SK-N-SH (cell line): ENCODE measurements at regions not wholly inside any gene's neighbourhood (a gene's known extent, or its start where the extent isn't known, plus 50 kb on each side); places are given as distances from the start of the nearest gene placed in this dataset.

ENCODE experiments used
- CTCF ChIA-PET: fragments of 300-600, 350-600 bp; formaldehyde crosslinking; extraction: SDS; loops from one replicate; lab custom pipeline; 2021; lab: Yijun Ruan, JAX
- POLR2A ChIA-PET: fragments of 350-600 bp; sonication (Branson Sonifier 250); formaldehyde crosslinking; extraction: SDS; loops from one replicate; lab custom pipeline; 2020; ENCODE audit warnings: antibody characterized with exemption, inconsistent platforms; lab: Yijun Ruan, JAX
- DNase-seq: peaks from one replicate; pipeline ENCODE4 v3.0.0; 2012
- H2AFZ ChIP-seq: fragments of 200-600 bp; sonication (generic); 2 replicates; pipeline ENCODE4 v1.8.1; 2016; ENCODE audit warnings: antibody characterized with exemption, mild to moderate bottlenecking, low read depth
- H3F3A ChIP-seq: fragments of 200-600 bp; sonication (generic); replicated peaks from 2 replicates; pipeline ENCODE3; 2016; ENCODE audit warnings: antibody characterized with exemption, mild to moderate bottlenecking; ENCODE audit not compliant: insufficient read depth
- H3K27ac ChIP-seq, 2 experiments: fragments of 200-500 bp in 1 of 2; fragments of 200-600 bp in 1 of 2; sonication (Bioruptor generic) in 1 of 2; sonication (generic), shearing (Covaris generic) in 1 of 2; 2 replicates each; pipeline versions ENCODE4 v1.5.1 to v1.6.1; 2014 to 2016; ENCODE audit warnings: low read depth in 2 of 2, inconsistent platforms in 1 of 2, low read length in 1 of 2, mild to moderate bottlenecking in 1 of 2, mixed read lengths in 1 of 2
- H3K27me3 ChIP-seq: fragments of 200-600 bp; sonication (generic), shearing (Covaris generic); 2 replicates; pipeline ENCODE4 v1.6.1; 2016; ENCODE audit warnings: mixed run types; ENCODE audit not compliant: insufficient read depth
- H3K36me3 ChIP-seq, 2 experiments: fragments of 200-500 bp in 1 of 2; fragments of 200-600 bp in 1 of 2; sonication (Bioruptor generic) in 1 of 2; sonication (generic) in 1 of 2; replicated peaks in 1 of 2; 2 replicates each; pipeline versions ENCODE3 to v1.5.1; 2014 to 2016; ENCODE audit warnings: low read length in 1 of 2, mild to moderate bottlenecking in 1 of 2; ENCODE audit not compliant: insufficient read depth in 2 of 2, control insufficient read depth in 1 of 2
- H3K4me1 ChIP-seq, 2 experiments: fragments of 200-500 bp in 1 of 2; fragments of 200-600 bp in 1 of 2; sonication (Bioruptor generic) in 1 of 2; sonication (generic), shearing (Covaris generic) in 1 of 2; 2 replicates each; pipeline versions ENCODE4 v1.5.1 to v1.6.1; 2014 to 2016; ENCODE audit warnings: low read depth in 1 of 2, low read length in 1 of 2, mixed run types in 1 of 2; ENCODE audit not compliant: insufficient read depth in 2 of 2, control insufficient read depth in 1 of 2
- H3K4me2 ChIP-seq: fragments of 200-600 bp; sonication (generic), shearing (Covaris generic); 2 replicates; pipeline ENCODE4 v1.6.1; 2017; ENCODE audit warnings: mixed run types
- H3K4me3 ChIP-seq, 2 experiments: fragments of 200-500 bp in 1 of 2; fragments of 200-600 bp in 1 of 2; sonication (Bioruptor generic) in 1 of 2; sonication (generic), shearing (Covaris generic) in 1 of 2; 2 replicates each; pipeline versions ENCODE4 v1.5.1 to v1.8.1; 2014 to 2016; ENCODE audit warnings: low read depth in 2 of 2, inconsistent platforms in 1 of 2, low read length in 1 of 2, mild to moderate bottlenecking in 1 of 2, mixed read lengths in 1 of 2, moderate library complexity in 1 of 2
- H3K79me2 ChIP-seq: fragments of 200-600 bp; sonication (generic); 2 replicates; pipeline ENCODE4 v1.8.1; 2017; ENCODE audit warnings: mild to moderate bottlenecking; ENCODE audit not compliant: insufficient read depth
- H3K9ac ChIP-seq: fragments of 200-600 bp; sonication (generic); 2 replicates; pipeline ENCODE4 v1.6.1; 2017; ENCODE audit warnings: mixed run types
- H3K9me2 ChIP-seq: fragments of 200-600 bp; sonication (generic); 2 replicates; pipeline ENCODE4 v1.6.1; 2017; ENCODE audit warnings: mixed run types
- H3K9me3 ChIP-seq: fragments of 200-600 bp; sonication (generic); 2 replicates; pipeline ENCODE4 v1.6.1; 2017; ENCODE audit warnings: mixed run types, mild to moderate bottlenecking, moderate library complexity
- H4K20me1 ChIP-seq: fragments of 200-600 bp; sonication (generic); 2 replicates; pipeline ENCODE4 v1.6.1; 2017; ENCODE audit warnings: mild to moderate bottlenecking, mixed run types; ENCODE audit not compliant: insufficient read depth
- CHD2 ChIP-seq: fragments of 150-350 bp; IDR thresholded peaks from 2 replicates; pipeline ENCODE4 v1.6.1; 2018; ENCODE audit warnings: low read length; ENCODE audit not compliant: partially characterized antibody
- CTCF ChIP-seq: fragments of 200-600 bp; sonication (generic); IDR thresholded peaks from 2 replicates; pipeline ENCODE4 v1.6.1; 2017; ENCODE audit warnings: antibody characterized with exemption, mild to moderate bottlenecking, moderate library complexity
- EP300 ChIP-seq, 2 experiments: IDR thresholded peaks; 2 replicates each; pipeline versions ENCODE4 v1.4.0 to v1.6.1; 2012; ENCODE audit warnings: borderline replicate concordance in 1 of 2, low read depth in 1 of 2, low read length in 1 of 2
- EZH2phosphoT487 ChIP-seq: fragments of 200-600 bp; sonication (generic); IDR thresholded peaks from 2 replicates; pipeline ENCODE4 v1.6.1; 2017; ENCODE audit warnings: low read depth, mixed run types, mild to moderate bottlenecking, antibody characterized with exemption, moderate library complexity, borderline replicate concordance
- FOSL2 ChIP-seq: IDR thresholded peaks from 2 replicates; pipeline ENCODE4 v1.4.0; 2012; ENCODE audit warnings: low read depth, mild to moderate bottlenecking, moderate library complexity, borderline replicate concordance
- GABPA ChIP-seq: IDR thresholded peaks from 2 replicates; pipeline ENCODE4 v1.4.0; 2012; ENCODE audit warnings: low read depth, mild to moderate bottlenecking
- GATA2 ChIP-seq: sonication (generic); formaldehyde crosslinking; IDR thresholded peaks from 2 replicates; pipeline ENCODE4 v1.5.0; 2020; ENCODE audit warnings: mild to moderate bottlenecking, missing genetic modification reagents
- IRF3 ChIP-seq: fragments of 150-350 bp; IDR thresholded peaks from 2 replicates; pipeline ENCODE4 v1.6.1; 2016; ENCODE audit warnings: mild to moderate bottlenecking, low read depth, low read length
- JUND ChIP-seq: IDR thresholded peaks from 2 replicates; pipeline ENCODE4 v1.4.0; 2012
- MAX ChIP-seq: IDR thresholded peaks from 2 replicates; pipeline ENCODE4 v1.4.0; 2012; ENCODE audit warnings: low read depth
- MXI1 ChIP-seq: IDR thresholded peaks from 2 replicates; pipeline ENCODE4 v1.6.1; 2012; ENCODE audit warnings: mild to moderate bottlenecking, low read depth, low read length, improper control_type of control experiment
- NRF1 ChIP-seq: IDR thresholded peaks from 2 replicates; pipeline ENCODE4 v1.6.1; 2012; ENCODE audit warnings: low read depth, mild to moderate bottlenecking, low read length
- PBX3 ChIP-seq: IDR thresholded peaks from 2 replicates; pipeline ENCODE4; 2012
- POLR2AphosphoS5 ChIP-seq: IDR thresholded peaks from 2 replicates; pipeline ENCODE4 v1.6.1; 2012; ENCODE audit warnings: low read depth, low read length
- RAD21 ChIP-seq: IDR thresholded peaks from 2 replicates; pipeline ENCODE4 v1.6.1; 2012; ENCODE audit warnings: mild to moderate bottlenecking, low read length
- RCOR1 ChIP-seq: fragments of 150-350 bp; IDR thresholded peaks from 2 replicates; pipeline ENCODE4 v1.6.1; 2017; ENCODE audit warnings: antibody characterized with exemption, low read length
- RFX5 ChIP-seq: IDR thresholded peaks from 2 replicates; pipeline ENCODE4 v1.6.1; 2012; ENCODE audit warnings: mild to moderate bottlenecking, improper control_type of control experiment, low read length
- RXRA ChIP-seq: IDR thresholded peaks from 2 replicates; pipeline ENCODE4 v1.4.0; 2012; ENCODE audit warnings: low read depth, mild to moderate bottlenecking, borderline replicate concordance
- SIN3A ChIP-seq: IDR thresholded peaks from 2 replicates; pipeline ENCODE4 v1.6.1; 2012; ENCODE audit warnings: low read depth, mild to moderate bottlenecking, low read length, moderate library complexity, borderline replicate concordance
- TCF12 ChIP-seq: IDR thresholded peaks from 2 replicates; pipeline ENCODE4 v1.4.0; 2012
- TEAD4 ChIP-seq: IDR thresholded peaks from 2 replicates; pipeline ENCODE4 v1.4.0; 2012; ENCODE audit warnings: mild to moderate bottlenecking, borderline replicate concordance; ENCODE audit not compliant: insufficient read depth
- USF1 ChIP-seq: IDR thresholded peaks from 2 replicates; pipeline ENCODE4 v1.4.0; 2012; ENCODE audit warnings: low read depth, borderline replicate concordance
- USF2 ChIP-seq: fragments of 150-350 bp; IDR thresholded peaks from 2 replicates; pipeline ENCODE4 v1.6.1; 2017; ENCODE audit warnings: antibody characterized with exemption, low read length, low read depth, borderline replicate concordance
- YY1 ChIP-seq: IDR thresholded peaks from 2 replicates; pipeline ENCODE4 v1.4.0; 2012; ENCODE audit warnings: low read depth, mild to moderate bottlenecking
- WGBS: methylation state at CpG from one replicate; pipeline ENCODE4 v1.1.6; 2017; ENCODE audit warnings: low lambda C conversion rate; 5-methylcytosine and 5-hydroxymethylcytosine counted together

GRCh38 chr16:63774302-63774701 is 1347.6 kb downstream of the CDH11 start:
- Histone ChIP-seq H4K20me1 (no peaks in the 10 kb centered on the region), H3K27ac (no peak overlapping the region), H3K4me1 (no peaks in the 10 kb centered on the region), H3K4me2 (no peak overlapping the region), H3K9me3 (no peaks in the 10 kb centered on the region), H2AFZ (no peak overlapping the region), H3K27me3 (no peaks in the 10 kb centered on the region), H3F3A (no peaks in the 10 kb centered on the region), H3K9ac (no peak overlapping the region), H3K79me2 (no peaks in the 10 kb centered on the region), H3K36me3 (no peaks in the 10 kb centered on the region), H3K4me3 (no peak overlapping the region), H3K9me2 (no peaks in the 10 kb centered on the region)
- TF ChIP-seq MXI1 = no peak
- no peak for TF ChIP-seq RFX5
- no peak for TF ChIP-seq EZH2phosphoT487
- no peak for TF ChIP-seq RCOR1
- no peak for TF ChIP-seq NRF1
- TF ChIP-seq GABPA = no peak
- TF ChIP-seq TCF12 = no peak
- no peak for TF ChIP-seq POLR2AphosphoS5
- TF ChIP-seq EP300 (IDR thresholded peaks at IDR 0.05; ENCODE audit: borderline replicate concordance in 1 of 2, low read depth in 1 of 2, low read length in 1 of 2) = no peak
- no peak for TF ChIP-seq SIN3A
- no peak for TF ChIP-seq FOSL2
- TF ChIP-seq YY1 = no peak
- ChIA-PET POLR2A (no interaction called here), CTCF (no interaction called here)
- WGBS = 67% methylated on average over 3 of the region's 3 CpGs
- no peak for DNase-seq

GRCh38 chr16:63769211-63769610 is 1352.7 kb downstream of the CDH11 start:
- Histone ChIP-seq H3K27me3 (no peaks in the 10 kb centered on the region), H3K9ac (no peak overlapping the region), H3K36me3 (no peaks in the 10 kb centered on the region), H2AFZ (no peak overlapping the region), H3K4me2 (no peak overlapping the region), H4K20me1 (no peaks in the 10 kb centered on the region), H3K4me1 (no peaks in the 10 kb centered on the region), H3K9me2 (no peaks in the 10 kb centered on the region), H3K27ac (no peak overlapping the region), H3K9me3 (no peaks in the 10 kb centered on the region), H3K79me2 (no peaks in the 10 kb centered on the region), H3F3A (no peaks in the 10 kb centered on the region), H3K4me3 (no peak overlapping the region)
- TF ChIP-seq JUND = no peak
- TF ChIP-seq YY1 = no peak
- TF ChIP-seq TEAD4 = no peak
- TF ChIP-seq IRF3 = no peak
- no peak for TF ChIP-seq RXRA
- no peak for TF ChIP-seq USF2
- no peak for TF ChIP-seq MAX
- TF ChIP-seq GABPA = no peak
- TF ChIP-seq EP300 (IDR thresholded peaks at IDR 0.05; ENCODE audit: borderline replicate concordance in 1 of 2, low read depth in 1 of 2, low read length in 1 of 2) = no peak
- no peak for TF ChIP-seq RAD21
- no peak for TF ChIP-seq USF1
- no peak for TF ChIP-seq PBX3
- TF ChIP-seq SIN3A = no peak
- no peak for TF ChIP-seq CTCF
- no peak for TF ChIP-seq MXI1
- no peak for TF ChIP-seq GATA2
- TF ChIP-seq RCOR1 = no peak
- no peak for TF ChIP-seq CHD2
- TF ChIP-seq RFX5 = no peak
- 56% methylated on average over 2 of the region's 2 CpGs for WGBS
- POLR2A ChIA-PET = no interaction called here
- CTCF ChIA-PET = no interaction called here
- DNase-seq = no peak
